HG02798 (cell line): ENCODE measurements at regions not wholly inside any gene's neighbourhood (a gene's known extent, or its start where the extent isn't known, plus 50 kb on each side); places are given as distances from the start of the nearest gene placed in this dataset.
"Not testable (repeated sequence)": the region's sequence is repeated elsewhere in the genome, so short reads cannot be mapped to it uniquely, and the experiment has no call there.

Experiments used
- ATAC-seq: cut with Tn5 transposase; IDR thresholded peaks from one replicate; pipeline ENCODE4 v1.9.1; 2021; ENCODE audit warnings: mild to moderate bottlenecking; ENCODE audit not compliant: unreplicated experiment, poor library complexity

DNA sequence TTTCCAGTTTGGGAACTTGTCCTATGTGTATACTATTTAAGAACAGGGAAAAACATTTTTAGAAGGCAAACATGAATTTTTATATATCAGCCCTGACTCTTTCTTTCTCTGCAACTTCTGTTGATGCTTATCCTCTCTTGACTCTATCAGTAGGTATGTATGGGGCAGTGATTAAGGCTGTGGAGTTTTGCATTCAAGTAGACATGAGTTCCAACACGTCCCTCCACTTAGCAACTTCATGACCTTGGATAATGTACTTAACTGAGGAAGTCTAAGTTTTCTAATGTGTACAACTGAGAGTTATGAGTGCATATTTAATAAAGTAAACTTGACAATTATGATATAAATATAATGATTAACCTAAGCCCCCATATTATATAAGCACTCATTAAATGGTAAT lies 414.6 kb downstream of the TDRD3 start:
- no peak for ATAC-seq

DNA sequence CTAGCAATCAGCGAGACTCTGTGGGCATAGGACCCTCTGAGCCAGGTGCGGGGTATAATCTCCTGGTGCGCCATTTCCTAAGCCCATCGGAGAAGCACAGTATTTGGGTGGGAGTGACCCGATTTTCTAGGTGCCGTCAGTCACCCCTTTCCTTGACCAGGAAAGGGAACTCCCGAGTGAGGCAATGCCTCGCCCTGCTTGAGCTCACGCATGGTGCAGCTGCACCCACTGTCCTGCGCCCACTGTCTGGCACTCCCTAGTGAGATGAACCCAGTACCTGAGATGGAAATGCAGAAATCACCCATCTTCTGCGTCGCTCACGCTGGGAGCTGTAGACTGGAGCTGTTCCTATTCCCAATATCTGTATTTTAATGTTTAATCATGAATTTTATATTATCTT lies 408.6 kb downstream of the TDRD3 start:
- ATAC-seq, result not testable (repeated sequence)

GRCh38 chr13:60798503-60798902 lies 401.5 kb downstream of the TDRD3 start:
- ATAC-seq, result no peak

GRCh38 chr13:60797112-60797511 lies 400.1 kb downstream of the TDRD3 start:
- no peak for ATAC-seq

DNA sequence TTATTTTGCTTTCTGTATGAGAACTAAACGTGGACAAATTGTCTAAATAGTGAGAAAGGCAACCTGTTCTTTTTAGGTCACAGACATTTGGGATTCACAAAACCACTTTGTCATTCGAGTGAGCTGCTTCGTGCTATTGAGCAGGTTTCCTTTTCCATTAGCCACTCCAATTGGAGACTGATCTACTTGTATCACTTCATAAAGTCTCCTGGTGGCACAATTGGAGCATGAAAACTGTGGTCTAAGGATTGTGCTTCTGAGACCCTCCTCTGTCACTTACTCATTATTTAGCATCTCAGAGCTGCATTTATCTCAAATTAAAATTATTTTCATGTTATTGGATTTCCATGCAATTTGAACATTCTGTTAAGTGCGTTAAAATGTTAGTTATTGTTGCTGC lies 397.7 kb downstream of the TDRD3 start:
- ATAC-seq, result no peak

- ATAC-seq, result no peak
These were observed 393.6 kb downstream of the TDRD3 start for GRCh38 chr13:60790620-60791019.

DNA sequence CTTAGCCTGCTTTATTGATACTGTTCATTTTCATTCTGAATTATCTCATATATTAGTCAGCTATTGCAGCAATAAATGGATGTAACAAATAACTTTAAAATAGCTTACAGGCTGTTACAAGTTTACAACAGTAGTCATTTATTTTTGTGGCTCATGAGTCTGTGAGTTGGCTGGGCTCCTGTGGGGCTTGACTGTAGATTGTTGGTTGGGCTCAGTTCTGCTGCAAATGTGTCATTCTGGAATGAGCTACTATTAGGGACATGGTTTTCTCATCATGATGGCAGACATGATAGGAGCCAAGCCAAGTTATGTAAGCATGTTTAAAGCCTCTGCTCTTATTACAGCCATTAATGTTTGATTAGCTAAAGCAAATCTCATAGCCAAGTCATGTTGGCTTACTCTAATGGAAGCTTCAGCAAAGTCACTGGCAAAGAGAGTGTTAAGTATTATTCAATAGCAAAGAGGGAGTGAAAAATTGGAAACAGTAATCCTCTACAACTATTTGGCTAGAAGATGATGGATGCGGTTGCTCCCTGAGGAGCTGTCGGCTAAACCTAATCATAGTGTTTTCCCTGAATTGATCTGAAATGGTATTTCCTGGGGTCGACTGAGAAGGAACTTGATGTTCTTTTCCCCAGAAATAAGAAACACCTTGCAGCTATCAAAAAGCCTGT lies 391.3 kb downstream of the TDRD3 start:
- ATAC-seq, result no peak

DNA sequence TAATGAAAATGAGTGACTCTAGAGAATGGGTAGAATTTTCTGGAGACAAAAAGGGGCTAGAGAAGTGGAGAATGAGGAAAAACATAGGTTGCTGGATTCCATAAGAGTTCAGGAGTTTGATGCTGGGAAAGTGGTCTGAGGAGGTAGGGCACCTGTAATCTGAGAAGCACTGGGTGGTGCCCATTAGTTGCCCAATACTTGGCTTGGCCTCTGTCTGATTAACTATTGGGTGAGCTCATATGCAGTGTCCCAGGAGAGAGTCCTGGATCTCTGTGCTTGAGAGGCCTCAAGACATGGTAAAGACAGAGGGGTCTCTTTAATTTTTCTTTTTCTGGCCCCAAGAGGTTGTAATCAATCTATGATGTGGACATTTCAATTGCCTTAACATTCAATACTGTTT lies 390.1 kb downstream of the TDRD3 start:
- ATAC-seq, result no peak

- ATAC-seq, result no peak
These were observed 375.7 kb downstream of the TDRD3 start for GRCh38 chr13:60772726-60773125.

DNA sequence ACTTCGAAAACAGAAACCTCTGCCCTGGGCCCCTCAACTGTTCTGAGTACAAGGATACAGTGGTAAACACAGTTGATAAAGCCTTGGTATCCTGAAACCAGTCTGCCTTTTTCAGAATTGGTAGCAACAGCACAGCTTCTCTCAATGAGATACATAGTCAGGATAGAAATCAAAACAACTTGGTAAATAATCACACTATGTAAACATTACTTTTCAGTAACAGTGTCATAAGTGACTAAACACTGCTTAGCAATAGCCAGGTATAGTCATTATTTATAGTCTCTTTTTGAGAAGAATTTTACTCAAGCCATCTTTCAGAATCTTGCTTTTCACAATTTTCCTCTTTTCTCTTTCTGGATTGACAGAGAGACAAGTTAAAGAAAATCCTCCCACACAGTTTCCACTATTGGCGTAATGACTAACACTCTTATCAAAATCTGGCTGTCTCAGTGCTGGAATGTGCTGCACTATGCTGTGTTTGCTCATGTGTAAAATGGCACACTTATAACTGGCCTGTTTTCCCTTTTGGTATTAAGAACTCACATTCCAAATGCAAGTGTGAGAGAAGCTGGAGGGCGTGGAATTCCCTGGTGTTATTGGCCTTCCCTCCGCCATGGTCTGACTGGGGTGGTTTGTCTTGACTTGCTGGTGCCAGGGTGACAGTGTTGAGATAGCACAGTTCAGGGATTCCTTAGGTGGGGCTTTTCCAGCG lies 368.8 kb downstream of the TDRD3 start:
- no peak for ATAC-seq

DNA sequence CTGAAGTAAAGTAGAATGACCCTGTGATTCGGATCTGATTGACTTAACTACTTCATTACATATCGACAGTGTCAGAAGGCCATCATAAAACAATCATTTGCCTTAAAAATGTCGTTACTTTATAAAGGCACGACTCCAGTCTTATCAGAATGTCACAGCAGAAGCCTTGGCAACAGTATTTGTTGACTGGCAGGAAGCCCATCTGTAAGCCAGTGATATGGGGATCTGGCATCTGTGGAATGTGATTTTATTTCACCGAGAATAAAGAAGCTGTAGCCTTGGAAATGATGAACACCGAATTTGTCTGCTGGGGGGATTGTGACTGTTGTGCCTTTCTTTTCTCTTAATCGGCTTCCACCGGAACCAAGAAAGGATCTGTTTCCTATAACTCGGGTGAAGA lies 362.5 kb downstream of the TDRD3 start:
- ATAC-seq, result no peak

DNA sequence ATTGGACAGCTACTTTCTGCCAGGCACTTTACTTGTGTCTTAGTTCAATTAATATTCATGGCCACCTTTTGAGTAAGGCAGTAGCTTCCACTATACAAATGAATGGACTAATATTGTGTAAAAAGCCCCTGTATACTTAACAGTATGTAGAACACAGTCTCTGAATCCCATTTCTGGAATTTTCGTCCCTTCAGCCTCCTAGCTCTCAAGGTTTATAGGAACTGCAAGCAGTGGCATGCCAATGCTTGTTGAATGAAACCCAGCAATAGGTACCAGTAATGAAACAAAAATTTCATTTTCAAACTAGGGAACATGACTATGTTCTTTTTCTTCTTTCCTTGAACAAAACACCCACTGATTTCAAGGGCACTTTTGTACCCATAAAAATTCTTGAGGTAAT lies 361.6 kb downstream of the TDRD3 start:
- ATAC-seq, result no peak

- no peak for ATAC-seq
These were observed 360.6 kb downstream of the TDRD3 start for GRCh38 chr13:60757501-60758215.

GRCh38 chr13:60756306-60756705 lies 359.3 kb downstream of the TDRD3 start:
- no peak for ATAC-seq

DNA sequence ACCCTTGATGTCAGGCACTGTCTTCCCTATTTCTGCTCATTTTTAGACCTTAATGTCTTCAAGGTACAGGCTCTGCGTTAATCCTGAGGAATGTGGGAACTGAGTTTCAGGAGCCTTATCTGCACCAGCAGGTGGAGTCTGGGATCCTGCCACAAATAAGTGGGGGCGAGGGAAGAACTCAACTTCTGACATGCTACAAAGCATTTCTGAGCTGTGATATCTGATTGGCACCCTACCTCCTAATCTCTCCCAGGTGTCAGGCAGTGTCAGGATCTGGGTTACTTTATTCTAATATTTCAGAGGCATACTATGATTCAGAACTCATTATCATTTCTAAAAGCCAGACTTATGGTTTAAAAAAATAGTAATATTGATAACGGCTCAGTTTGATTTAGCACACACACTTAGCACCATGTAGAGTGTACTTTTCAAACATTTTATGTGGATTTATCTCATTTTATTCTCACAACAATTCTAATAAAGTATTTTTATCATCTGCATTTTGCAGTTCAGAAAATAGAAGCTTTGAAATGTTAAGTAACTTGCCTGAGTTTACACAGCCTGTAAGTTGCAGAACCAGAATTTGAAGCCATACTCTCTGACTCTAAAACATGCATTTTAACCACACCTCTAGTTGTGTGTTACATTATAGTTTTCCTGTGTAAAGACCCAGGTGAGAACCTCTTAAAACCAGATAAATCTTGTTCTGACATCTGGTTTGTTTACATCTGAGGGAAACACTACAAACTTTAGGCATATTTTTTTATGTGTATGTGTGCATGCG lies 358.6 kb downstream of the TDRD3 start:
- no peak for ATAC-seq

- ATAC-seq, result no peak
These were observed 357.4 kb downstream of the TDRD3 start for GRCh38 chr13:60754211-60755090.

DNA sequence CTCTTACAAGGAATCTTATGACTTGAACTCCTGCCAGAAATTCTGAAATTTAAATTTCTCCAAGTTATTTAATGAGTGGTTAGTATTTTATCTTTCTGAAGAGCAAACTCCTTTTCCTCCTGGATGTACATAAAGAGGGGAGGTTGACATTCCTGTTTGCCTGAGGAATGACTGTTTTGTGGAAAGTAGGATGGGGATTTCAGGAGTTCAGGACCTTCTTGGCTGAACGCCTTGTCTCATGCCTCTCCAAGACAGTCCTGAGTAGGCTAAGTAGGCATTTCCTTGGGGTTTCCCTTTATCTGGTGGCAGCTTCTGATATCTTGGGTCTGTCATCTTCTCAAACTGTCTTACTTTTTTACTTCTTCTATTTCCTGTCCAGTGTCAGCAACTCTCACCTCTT lies 356.6 kb downstream of the TDRD3 start:
- ATAC-seq, result no peak

GRCh38 chr13:60745343-60745742 lies 348.3 kb downstream of the TDRD3 start:
- no peak for ATAC-seq

GRCh38 chr13:60733933-60734332 lies 336.9 kb downstream of the TDRD3 start:
- no peak for ATAC-seq

DNA sequence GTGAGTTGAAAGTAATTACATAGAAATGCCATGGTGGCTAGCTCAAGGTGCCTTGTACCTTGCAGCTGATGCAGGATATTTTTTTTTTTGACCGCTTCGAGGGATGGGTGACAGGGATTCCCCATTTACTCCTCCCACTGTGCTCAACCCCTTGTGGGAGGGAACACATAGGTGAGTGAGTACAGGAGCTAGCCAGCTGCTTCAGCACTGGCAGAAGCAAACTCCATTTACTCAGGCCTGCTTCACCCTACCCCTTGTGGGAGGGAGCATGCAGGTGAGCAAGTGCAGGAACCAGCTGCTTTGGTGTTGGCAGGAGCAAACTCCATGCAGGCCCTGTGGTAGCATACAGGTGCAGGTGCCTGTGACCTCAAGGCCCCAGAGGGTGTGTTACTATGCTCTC lies 330.1 kb downstream of the TDRD3 start:
- no peak for ATAC-seq
